HL-60 (cell line): ENCODE measurements at regions not wholly inside any gene's neighbourhood (a gene's known extent, or its start where the extent isn't known, plus 50 kb on each side); places are given as distances from the start of the nearest gene placed in this dataset.
A peak's percentile ranks its signal among the peaks of the same experiment; 100 is the strongest.

Experiments
- DNase-seq, 2 experiments: peaks; one replicate each; pipeline ENCODE4 v3.0.0-alpha.2; 2010 to 2020; ENCODE audit warnings: low read depth in 1 of 2, low spot score in 1 of 2
- H3K27ac ChIP-seq: fragments of 250-450 bp; sonication (Bioruptor Pico); replicated peaks from 2 replicates; pipeline ENCODE4 v1.5.1; 2020; ENCODE audit warnings: mild to moderate bottlenecking, moderate library complexity
- H3K27me3 ChIP-seq: fragments of 250-450 bp; sonication (Bioruptor Pico); 2 replicates; pipeline ENCODE4 v1.5.1; 2021; ENCODE audit warnings: mild to moderate bottlenecking, moderate library complexity; ENCODE audit not compliant: insufficient read depth, poor library complexity, severe bottlenecking
- H3K4me3 ChIP-seq: replicated peaks from 2 replicates; pipeline ENCODE4 v1.5.1; 2011; ENCODE audit warnings: mild to moderate bottlenecking, control low read depth, low read length; ENCODE audit not compliant: insufficient read depth
- GABPA ChIP-seq: IDR thresholded peaks from 2 replicates; pipeline ENCODE4 v1.6.1; 2012; ENCODE audit warnings: low read depth
- POLR2AphosphoS5 ChIP-seq: IDR thresholded peaks from 2 replicates; pipeline ENCODE4 v1.6.1; 2012; ENCODE audit warnings: low read depth
- SPI1 ChIP-seq: IDR thresholded peaks from 2 replicates; pipeline ENCODE4 v1.6.1; 2012; ENCODE audit warnings: low read depth, mild to moderate bottlenecking, borderline replicate concordance
- TF ChIP-seq, protein P1 (sequence below): IDR thresholded peaks from 2 replicates; pipeline ENCODE4 v1.6.1; 2012; ENCODE audit warnings: low read depth; ENCODE audit not compliant: insufficient replicate concordance
- TF ChIP-seq, protein P2 (sequence below): IDR thresholded peaks from one replicate; pipeline ENCODE4 v1.5.1; 2011; ENCODE audit warnings: low read length, control low read depth, inconsistent platforms; ENCODE audit not compliant: insufficient read depth

DNA sequence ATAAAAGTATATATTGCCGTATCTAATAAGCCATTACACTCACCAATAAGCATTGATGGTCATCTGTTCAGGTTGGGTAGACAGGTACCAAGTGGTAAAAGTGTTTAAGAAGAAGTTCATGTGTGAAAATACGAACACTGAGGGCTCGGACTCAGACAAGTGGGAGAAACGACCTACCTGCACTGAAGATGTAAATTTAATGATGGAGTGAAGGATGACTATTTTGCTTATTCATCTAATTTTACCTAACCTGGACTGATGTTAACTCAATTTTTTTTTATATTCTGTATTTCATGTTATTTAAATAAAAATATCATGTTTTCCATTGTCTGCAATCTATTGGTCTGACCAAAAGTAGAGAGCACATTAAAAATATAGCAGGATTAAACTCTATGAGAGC is 469.1 kb upstream of the BTBD3 start:
- no peak overlapping the region for H3K4me3 ChIP-seq
- TF ChIP-seq SPI1 (no peak), GABPA (no peak)
- TF ChIP-seq, protein P1, sequence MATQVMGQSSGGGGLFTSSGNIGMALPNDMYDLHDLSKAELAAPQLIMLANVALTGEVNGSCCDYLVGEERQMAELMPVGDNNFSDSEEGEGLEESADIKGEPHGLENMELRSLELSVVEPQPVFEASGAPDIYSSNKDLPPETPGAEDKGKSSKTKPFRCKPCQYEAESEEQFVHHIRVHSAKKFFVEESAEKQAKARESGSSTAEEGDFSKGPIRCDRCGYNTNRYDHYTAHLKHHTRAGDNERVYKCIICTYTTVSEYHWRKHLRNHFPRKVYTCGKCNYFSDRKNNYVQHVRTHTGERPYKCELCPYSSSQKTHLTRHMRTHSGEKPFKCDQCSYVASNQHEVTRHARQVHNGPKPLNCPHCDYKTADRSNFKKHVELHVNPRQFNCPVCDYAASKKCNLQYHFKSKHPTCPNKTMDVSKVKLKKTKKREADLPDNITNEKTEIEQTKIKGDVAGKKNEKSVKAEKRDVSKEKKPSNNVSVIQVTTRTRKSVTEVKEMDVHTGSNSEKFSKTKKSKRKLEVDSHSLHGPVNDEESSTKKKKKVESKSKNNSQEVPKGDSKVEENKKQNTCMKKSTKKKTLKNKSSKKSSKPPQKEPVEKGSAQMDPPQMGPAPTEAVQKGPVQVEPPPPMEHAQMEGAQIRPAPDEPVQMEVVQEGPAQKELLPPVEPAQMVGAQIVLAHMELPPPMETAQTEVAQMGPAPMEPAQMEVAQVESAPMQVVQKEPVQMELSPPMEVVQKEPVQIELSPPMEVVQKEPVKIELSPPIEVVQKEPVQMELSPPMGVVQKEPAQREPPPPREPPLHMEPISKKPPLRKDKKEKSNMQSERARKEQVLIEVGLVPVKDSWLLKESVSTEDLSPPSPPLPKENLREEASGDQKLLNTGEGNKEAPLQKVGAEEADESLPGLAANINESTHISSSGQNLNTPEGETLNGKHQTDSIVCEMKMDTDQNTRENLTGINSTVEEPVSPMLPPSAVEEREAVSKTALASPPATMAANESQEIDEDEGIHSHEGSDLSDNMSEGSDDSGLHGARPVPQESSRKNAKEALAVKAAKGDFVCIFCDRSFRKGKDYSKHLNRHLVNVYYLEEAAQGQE = no peak
- no peaks in the 10 kb centered on the region for H3K27me3 ChIP-seq
- no peak overlapping the region for H3K27ac ChIP-seq
- no peak for DNase-seq

DNA sequence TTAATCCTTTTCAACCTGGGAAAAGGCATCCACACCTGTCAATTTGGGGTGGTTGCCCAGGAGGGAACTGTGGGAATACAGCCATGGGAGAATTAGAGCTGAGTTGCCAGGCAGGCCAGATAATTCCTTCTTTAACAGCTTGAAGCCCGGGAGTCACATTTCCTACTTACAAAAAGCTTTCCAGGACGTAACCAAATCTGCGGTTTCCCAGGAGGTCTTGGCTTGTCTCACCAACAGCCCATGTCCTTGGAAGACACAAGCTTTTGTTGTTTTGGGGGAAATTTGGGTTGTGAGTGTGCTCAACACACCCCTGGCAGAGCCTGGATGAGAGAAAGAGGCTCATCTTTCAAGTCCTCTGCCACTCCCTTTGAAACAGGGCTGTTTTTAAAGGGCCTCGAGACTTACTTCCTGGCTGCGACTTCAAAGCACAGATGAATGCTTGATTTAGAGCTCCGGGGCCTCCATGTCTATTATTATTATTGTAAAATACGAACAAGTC is 465.9 kb upstream of the BTBD3 start:
- TF ChIP-seq GABPA = no peak
- TF ChIP-seq, protein P2, sequence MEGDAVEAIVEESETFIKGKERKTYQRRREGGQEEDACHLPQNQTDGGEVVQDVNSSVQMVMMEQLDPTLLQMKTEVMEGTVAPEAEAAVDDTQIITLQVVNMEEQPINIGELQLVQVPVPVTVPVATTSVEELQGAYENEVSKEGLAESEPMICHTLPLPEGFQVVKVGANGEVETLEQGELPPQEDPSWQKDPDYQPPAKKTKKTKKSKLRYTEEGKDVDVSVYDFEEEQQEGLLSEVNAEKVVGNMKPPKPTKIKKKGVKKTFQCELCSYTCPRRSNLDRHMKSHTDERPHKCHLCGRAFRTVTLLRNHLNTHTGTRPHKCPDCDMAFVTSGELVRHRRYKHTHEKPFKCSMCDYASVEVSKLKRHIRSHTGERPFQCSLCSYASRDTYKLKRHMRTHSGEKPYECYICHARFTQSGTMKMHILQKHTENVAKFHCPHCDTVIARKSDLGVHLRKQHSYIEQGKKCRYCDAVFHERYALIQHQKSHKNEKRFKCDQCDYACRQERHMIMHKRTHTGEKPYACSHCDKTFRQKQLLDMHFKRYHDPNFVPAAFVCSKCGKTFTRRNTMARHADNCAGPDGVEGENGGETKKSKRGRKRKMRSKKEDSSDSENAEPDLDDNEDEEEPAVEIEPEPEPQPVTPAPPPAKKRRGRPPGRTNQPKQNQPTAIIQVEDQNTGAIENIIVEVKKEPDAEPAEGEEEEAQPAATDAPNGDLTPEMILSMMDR = no peak
- no peak for TF ChIP-seq SPI1
- no peak for TF ChIP-seq POLR2AphosphoS5
- peak overlapping the region; percentile 56 for H3K27ac ChIP-seq
- no peaks in the 10 kb centered on the region for H3K27me3 ChIP-seq
- DNase-seq = no peak
- no peak overlapping the region for H3K4me3 ChIP-seq

DNA sequence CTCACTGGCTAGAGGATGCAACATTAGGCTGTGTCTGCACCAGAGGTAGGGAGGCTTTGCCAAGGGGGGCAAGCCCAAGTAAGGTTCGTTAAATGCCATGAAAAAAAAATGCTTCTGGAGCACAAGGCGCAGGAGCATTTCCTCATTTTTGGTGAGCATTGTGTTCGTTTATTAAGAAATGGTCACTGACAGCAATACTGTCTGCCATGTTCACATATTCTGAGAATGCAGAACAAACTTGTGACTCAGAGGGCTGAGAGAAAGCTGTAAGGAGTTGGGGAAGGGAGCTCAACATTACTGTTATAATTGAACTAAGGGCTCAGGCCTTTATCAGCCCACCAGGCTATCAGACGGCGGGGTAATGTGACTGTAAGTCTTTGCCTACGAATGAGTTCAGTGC is 465.4 kb upstream of the BTBD3 start:
- peak in 1 of 2 experiments; percentile 66 for DNase-seq
- Histone ChIP-seq H3K27ac (peak overlapping the region; percentile 56), H3K27me3 (no peaks in the 10 kb centered on the region), H3K4me3 (no peak overlapping the region)
- TF ChIP-seq SPI1 (peak; percentile 80), POLR2AphosphoS5 (no peak)

DNA sequence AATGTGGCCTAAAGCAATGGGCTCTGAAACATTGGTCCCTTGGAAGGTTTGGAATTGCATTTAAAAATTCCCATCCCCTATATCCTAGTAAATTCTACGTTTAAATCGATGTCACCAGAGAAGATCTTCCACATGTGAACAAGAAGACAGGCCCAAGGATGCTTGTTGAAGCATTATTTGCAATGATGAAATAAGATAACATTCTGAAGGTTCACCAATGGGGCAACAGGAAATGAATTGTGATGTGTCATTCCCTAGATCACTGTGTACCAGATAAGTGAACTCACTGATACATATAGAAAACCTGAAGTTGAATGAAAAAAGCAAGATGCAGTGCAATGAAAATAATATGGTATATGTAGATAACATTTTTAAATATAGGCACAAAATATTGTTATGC is 464.3 kb upstream of the BTBD3 start:
- no peaks in the 10 kb centered on the region for H3K27me3 ChIP-seq
- no peak overlapping the region for H3K27ac ChIP-seq
- H3K4me3 ChIP-seq = no peak overlapping the region
- peak; percentile 33 to 61 for DNase-seq
- TF ChIP-seq GABPA (no peak), POLR2AphosphoS5 (no peak), SPI1 (no peak)
- TF ChIP-seq, protein P2 = no peak
- TF ChIP-seq, protein P1 = no peak
